Astrocyte of the spinal cord (primary cell): ENCODE measurements at regions not wholly inside any gene's neighbourhood (a gene's known extent, or its start where the extent isn't known, plus 50 kb on each side); places are given as distances from the start of the nearest gene placed in this dataset.

Experiments used
- DNase-seq: peaks from one replicate; pipeline ENCODE4 v3.0.0; 2011; ENCODE audit warnings: low read depth, low spot score
- H3K4me3 ChIP-seq: 2 replicates; pipeline ENCODE4 v1.5.1; 2011; ENCODE audit warnings: low read depth, mild to moderate bottlenecking, low read length, moderate library complexity
- CTCF ChIP-seq: IDR thresholded peaks from 2 replicates; pipeline ENCODE4 v1.5.1; 2012; ENCODE audit warnings: low read depth, mild to moderate bottlenecking, low read length, inconsistent platforms
- in situ Hi-C: cut with HindIII; loops from 2 replicates; pipeline ENCODE4 v1.10.0; 2017; ENCODE audit warnings: low sequenced_read_pairs

GRCh38 chr3:36215241-36215640 is 165.1 kb upstream of the STAC start:
- DNase-seq, result no peak
- in situ Hi-C loops, result no loop called here
- TF ChIP-seq CTCF, result no peak
- H3K4me3 ChIP-seq, result no peak overlapping the region

GRCh38 chr3:36219398-36219797 is 160.9 kb upstream of the STAC start:
- in situ Hi-C loops, result no loop called here
- peak; percentile 90 for DNase-seq
- TF ChIP-seq CTCF, result no peak
- H3K4me3 ChIP-seq, result no peak overlapping the region

- TF ChIP-seq CTCF, result no peak
- in situ Hi-C loops, result no loop called here
- no peak overlapping the region for H3K4me3 ChIP-seq
- DNase-seq, result no peak
Measured at GRCh38 chr3:36220173-36220572, 160.1 kb upstream of the STAC start.

- H3K4me3 ChIP-seq, result no peak overlapping the region
- in situ Hi-C loops, result no loop called here
- peak; percentile 9 for DNase-seq
- no peak for TF ChIP-seq CTCF
Measured at GRCh38 chr3:36221975-36222374, 158.3 kb upstream of the STAC start.

GRCh38 chr3:36227980-36228379 is 152.3 kb upstream of the STAC start:
- H3K4me3 ChIP-seq, result no peak overlapping the region
- DNase-seq, result no peak
- in situ Hi-C loops, result no loop called here
- no peak for TF ChIP-seq CTCF

GRCh38 chr3:36229496-36229895 is 150.8 kb upstream of the STAC start:
- no peak for DNase-seq
- in situ Hi-C loops, result no loop called here
- no peak overlapping the region for H3K4me3 ChIP-seq
- TF ChIP-seq CTCF, result no peak
